GM12878 (cell line): ENCODE measurements at regions not wholly inside any gene's neighbourhood (a gene's known extent, or its start where the extent isn't known, plus 50 kb on each side); places are given as distances from the start of the nearest gene placed in this dataset.

Experiments used
- ATAC-seq: fragments of 200-7000 bp; cut with Tn5 transposase; 3 replicates; pipeline ENCODE4 v1.9.1; 2020; ENCODE audit warnings: mild to moderate bottlenecking, moderate library complexity
- BruUV-seq: library from RNA; stranded (reverse); fragments of 400-500 nt; replicated peaks from 2 replicates; lab custom pipeline; 2021; lab: Mats Ljungman, UMichigan
- CTCF ChIA-PET: fragments of 300-600 bp; sonication (Branson Sonifier 250); formaldehyde crosslinking; extraction: SDS; loops from one replicate; lab custom pipeline; 2021; ENCODE audit warnings: inconsistent platforms; lab: Yijun Ruan, JAX
- POLR2A ChIA-PET: fragments of 350-600 bp; formaldehyde crosslinking; extraction: SDS; loops from one replicate; lab custom pipeline; 2021; ENCODE audit warnings: inconsistent platforms; lab: Charles Lee
- RAD21 ChIA-PET: fragments of 300-600 bp; sonication (Branson Sonifier 250); formaldehyde crosslinking; loops from one replicate; lab custom pipeline; 2023; ENCODE audit warnings: antibody characterized with exemption; ENCODE audit not compliant: unreplicated experiment; lab: Charles Lee
- SMC1A ChIA-PET: fragments of 300-600 bp; sonication (Branson Sonifier 250); formaldehyde crosslinking; loops from one replicate; lab custom pipeline; 2023; ENCODE audit not compliant: unreplicated experiment, uncharacterized antibody; lab: Charles Lee
- DNase-seq: peaks from one replicate; pipeline ENCODE4 v3.0.0-alpha.2; 2011; ENCODE audit warnings: low read depth, low spot score
- FAIRE-seq: peaks from 3 replicates; lab custom pipeline; 2011; peaks lifted over from hg19 to GRCh38; lab: Jason Lieb, UNC
- H2AFZ ChIP-seq: 2 replicates; pipeline ENCODE4 v1.6.0; 2011; ENCODE audit warnings: low read depth, low read length, control low read depth; ENCODE audit not compliant: control insufficient read depth
- H3K27ac ChIP-seq: 2 replicates; pipeline ENCODE4 v1.5.1; 2011; ENCODE audit warnings: control low read depth; ENCODE audit not compliant: control insufficient read depth, insufficient read depth
- H3K27me3 ChIP-seq, 2 experiments: replicated peaks in 1 of 2; 2 replicates each; pipeline versions ENCODE4 v1.6.0 to v1.6.1; 2011; ENCODE audit warnings: low read length in 1 of 2; ENCODE audit not compliant: control insufficient read depth in 2 of 2, insufficient read depth in 2 of 2
- H3K36me3 ChIP-seq, 2 experiments: 2 replicates each; pipeline ENCODE4 v1.5.1; 2011; ENCODE audit warnings: low read length in 1 of 2; ENCODE audit not compliant: control insufficient read depth in 2 of 2, insufficient read depth in 2 of 2
- H3K4me1 ChIP-seq: 2 replicates; pipeline ENCODE4 v1.6.1; 2011; ENCODE audit warnings: mild to moderate bottlenecking, low read length, moderate library complexity, mixed read lengths; ENCODE audit not compliant: control insufficient read depth, insufficient read depth
- H3K4me2 ChIP-seq: 2 replicates; pipeline ENCODE4 v1.6.0; 2011; ENCODE audit warnings: control low read depth; ENCODE audit not compliant: control insufficient read depth, insufficient read depth
- H3K4me3 ChIP-seq: fragments of 200-600 bp; sonication (generic); 2 replicates; pipeline ENCODE4 v1.5.1; 2016
- H3K79me2 ChIP-seq: 2 replicates; pipeline ENCODE4 v1.6.0; 2011; ENCODE audit warnings: low read length; ENCODE audit not compliant: control insufficient read depth, insufficient read depth
- H3K9ac ChIP-seq: 2 replicates; pipeline ENCODE4 v1.8.0; 2011; ENCODE audit warnings: low read length, control low read depth, mixed read lengths; ENCODE audit not compliant: control insufficient read depth, insufficient read depth
- H3K9me3 ChIP-seq: replicated peaks from 3 replicates; pipeline ENCODE4 v1.5.1; 2011; ENCODE audit warnings: mild to moderate bottlenecking, low read length; ENCODE audit not compliant: control insufficient read depth, insufficient read depth
- H4K20me1 ChIP-seq: 2 replicates; pipeline ENCODE4 v1.6.0; 2011; ENCODE audit not compliant: control insufficient read depth, insufficient read depth
- BCL11A ChIP-seq: IDR thresholded peaks from 2 replicates; pipeline ENCODE4 v1.6.1; 2011; ENCODE audit warnings: low read depth, low read length
- BMI1 ChIP-seq: fragments of 450-650 bp; IDR thresholded peaks from 2 replicates; pipeline ENCODE4 v1.6.1; 2016; ENCODE audit warnings: mild to moderate bottlenecking, moderate library complexity, borderline replicate concordance
- FOXK2 ChIP-seq: fragments of 450-650 bp; IDR thresholded peaks from 2 replicates; pipeline ENCODE4 v1.6.1; 2017; ENCODE audit warnings: mild to moderate bottlenecking, moderate library complexity
- LARP7 ChIP-seq: fragments of 450-650 bp; IDR thresholded peaks from 2 replicates; pipeline ENCODE4 v1.6.1; 2017; ENCODE audit warnings: mild to moderate bottlenecking
- PBX3 ChIP-seq: IDR thresholded peaks from 2 replicates; pipeline ENCODE4 v1.6.1; 2011; ENCODE audit warnings: mild to moderate bottlenecking, low read depth, low read length, moderate library complexity; ENCODE audit not compliant: insufficient replicate concordance
- PKNOX1 ChIP-seq: fragments of 450-650 bp; IDR thresholded peaks from 2 replicates; pipeline ENCODE4 v1.6.1; 2016; ENCODE audit warnings: mild to moderate bottlenecking
- POLR2AphosphoS2 ChIP-seq: IDR thresholded peaks from 2 replicates; pipeline ENCODE4 v1.6.1; 2011; ENCODE audit warnings: low read depth, mild to moderate bottlenecking, low read length, improper control_type of control experiment, moderate library complexity
- POU2F2 ChIP-seq: IDR thresholded peaks from 3 replicates; pipeline ENCODE4 v1.6.1; 2011; ENCODE audit warnings: low read depth, mild to moderate bottlenecking, low read length, borderline replicate concordance
- SP1 ChIP-seq: IDR thresholded peaks from one replicate; pipeline ENCODE4 v1.6.1; 2011; ENCODE audit warnings: low read depth, low read length
- TBL1XR1 ChIP-seq: IDR thresholded peaks from 2 replicates; pipeline ENCODE4 v1.6.1; 2012; ENCODE audit warnings: low read depth, low read length, improper control_type of control experiment
- ZBTB11 ChIP-seq: fragments of 450-650 bp; formaldehyde crosslinking; IDR thresholded peaks from 2 replicates; pipeline ENCODE4 v1.5.0; 2022; ENCODE audit warnings: mild to moderate bottlenecking, missing genetic modification characterization
- WGBS: methylation state at CpG from one replicate; pipeline ENCODE4 v1.1.6; 2016; ENCODE audit warnings: low lambda C conversion rate; ENCODE audit not compliant: insufficient replicate concordance, insufficient coverage; ENCODE audit errors: missing lambda C conversion rate; 5-methylcytosine and 5-hydroxymethylcytosine counted together
- in situ Hi-C: fragments of 300-500 bp; cut with MboI; formaldehyde crosslinking; loops from 9 replicates; pipeline ENCODE4 v1.14.3; 2018; ENCODE audit warnings: mixed read lengths
- intact Hi-C: fragments of 100-400 bp; cut with micrococcal nuclease; formaldehyde crosslinking; loops from one replicate; pipeline ENCODE4 v1.14.2; 2022; ENCODE audit not compliant: unreplicated experiment
- TF ChIP-seq, protein P1 (sequence below): IDR thresholded peaks from 2 replicates; pipeline ENCODE4 v1.6.1; 2012; ENCODE audit warnings: low read depth, low read length, improper control_type of control experiment
- TF ChIP-seq, protein P2 (sequence below): fragments of 450-650 bp; IDR thresholded peaks from 2 replicates; pipeline ENCODE4 v1.6.1; 2017; ENCODE audit warnings: antibody characterized with exemption, mild to moderate bottlenecking, moderate library complexity

GRCh38 chr1:99539131-99539530 lies 106.8 kb upstream of the PALMD start (continued):
- TF ChIP-seq TBL1XR1 = no peak
- no peak for TF ChIP-seq SP1
- TF ChIP-seq POLR2AphosphoS2 = no peak
- TF ChIP-seq, protein P1, sequence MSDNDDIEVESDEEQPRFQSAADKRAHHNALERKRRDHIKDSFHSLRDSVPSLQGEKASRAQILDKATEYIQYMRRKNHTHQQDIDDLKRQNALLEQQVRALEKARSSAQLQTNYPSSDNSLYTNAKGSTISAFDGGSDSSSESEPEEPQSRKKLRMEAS = no peak

GRCh38 chr1:99540744-99541143 lies 105.2 kb upstream of the PALMD start:
- H3K4me1 ChIP-seq = no peaks in the 10 kb centered on the region; the same call in 1 of the 2 replicates
- H3K9ac ChIP-seq = no peak overlapping the region
- SMC1A ChIA-PET = no interaction called here
- no peaks in the 10 kb centered on the region for H4K20me1 ChIP-seq
- H3K27me3 ChIP-seq = no peaks in the 10 kb centered on the region
- no peak overlapping the region for H3K4me3 ChIP-seq
- no peaks in the 10 kb centered on the region for H3K9me3 ChIP-seq
- H3K4me2 ChIP-seq = no peak overlapping the region
- whole genome bisulfite sequencing = 25% methylated on average over 1 of the region's 1 CpG
- H3K79me2 ChIP-seq = no peaks in the 10 kb centered on the region
- no peaks in the 10 kb centered on the region for H3K36me3 ChIP-seq
- H2AFZ ChIP-seq = no peak overlapping the region
- FAIRE-seq = no peak
- in situ Hi-C loops = no loop called here
- no peak for ATAC-seq
- POLR2A ChIA-PET = no interaction called here
- intact Hi-C loops = no loop called here
- no peak overlapping the region for H3K27ac ChIP-seq
- CTCF ChIA-PET = interaction anchor here (1.1 kb wide), 1 partner anchor 58 kb away, joined by 3 read pairs; no protein-coding TSS in a partner anchor
- DNase-seq = no peak
- BruUV-seq = no TSS peak
- RAD21 ChIA-PET = no interaction called here
- TF ChIP-seq, protein P2, sequence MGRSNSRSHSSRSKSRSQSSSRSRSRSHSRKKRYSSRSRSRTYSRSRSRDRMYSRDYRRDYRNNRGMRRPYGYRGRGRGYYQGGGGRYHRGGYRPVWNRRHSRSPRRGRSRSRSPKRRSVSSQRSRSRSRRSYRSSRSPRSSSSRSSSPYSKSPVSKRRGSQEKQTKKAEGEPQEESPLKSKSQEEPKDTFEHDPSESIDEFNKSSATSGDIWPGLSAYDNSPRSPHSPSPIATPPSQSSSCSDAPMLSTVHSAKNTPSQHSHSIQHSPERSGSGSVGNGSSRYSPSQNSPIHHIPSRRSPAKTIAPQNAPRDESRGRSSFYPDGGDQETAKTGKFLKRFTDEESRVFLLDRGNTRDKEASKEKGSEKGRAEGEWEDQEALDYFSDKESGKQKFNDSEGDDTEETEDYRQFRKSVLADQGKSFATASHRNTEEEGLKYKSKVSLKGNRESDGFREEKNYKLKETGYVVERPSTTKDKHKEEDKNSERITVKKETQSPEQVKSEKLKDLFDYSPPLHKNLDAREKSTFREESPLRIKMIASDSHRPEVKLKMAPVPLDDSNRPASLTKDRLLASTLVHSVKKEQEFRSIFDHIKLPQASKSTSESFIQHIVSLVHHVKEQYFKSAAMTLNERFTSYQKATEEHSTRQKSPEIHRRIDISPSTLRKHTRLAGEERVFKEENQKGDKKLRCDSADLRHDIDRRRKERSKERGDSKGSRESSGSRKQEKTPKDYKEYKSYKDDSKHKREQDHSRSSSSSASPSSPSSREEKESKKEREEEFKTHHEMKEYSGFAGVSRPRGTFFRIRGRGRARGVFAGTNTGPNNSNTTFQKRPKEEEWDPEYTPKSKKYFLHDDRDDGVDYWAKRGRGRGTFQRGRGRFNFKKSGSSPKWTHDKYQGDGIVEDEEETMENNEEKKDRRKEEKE = no peak
- TF ChIP-seq BCL11A (no peak), PKNOX1 (no peak), ZBTB11 (CRISPR knock-in tag) (no peak), SP1 (no peak), PBX3 (no peak), BMI1 (no peak), FOXK2 (no peak), POU2F2 (no peak), LARP7 (no peak), POLR2AphosphoS2 (no peak)
